DND-41 (cell line): ENCODE measurements at regions not wholly inside any gene's neighbourhood (a gene's known extent, or its start where the extent isn't known, plus 50 kb on each side); places are given as distances from the start of the nearest gene placed in this dataset.

Experiments used
- ATAC-seq: fragments of 200-7000 bp; cut with Tn5 transposase; 3 replicates; pipeline ENCODE4 v1.9.1; 2021; ENCODE audit warnings: low read depth; ENCODE audit not compliant: insufficient read depth
- DNase-seq: peaks from one replicate; pipeline ENCODE4 v3.0.0-alpha.2; 2020
- H2AFZ ChIP-seq: 2 replicates; pipeline ENCODE4 v1.6.0; 2012; ENCODE audit warnings: low read depth, low read length
- H3K27ac ChIP-seq: 2 replicates; pipeline ENCODE4 v1.5.1; 2012; ENCODE audit warnings: low read length, inconsistent platforms
- H3K27me3 ChIP-seq: fragments of 200-600 bp; sonication (generic); 2 replicates; pipeline ENCODE4 v1.6.0; 2012; ENCODE audit warnings: low read length, mild to moderate bottlenecking, inconsistent platforms; ENCODE audit not compliant: insufficient read depth, poor library complexity
- H3K36me3 ChIP-seq: 2 replicates; pipeline ENCODE4 v1.5.1; 2012; ENCODE audit warnings: low read length, inconsistent platforms; ENCODE audit not compliant: insufficient read depth
- H3K4me1 ChIP-seq: 2 replicates; pipeline ENCODE4 v1.5.1; 2012; ENCODE audit warnings: mild to moderate bottlenecking, low read length; ENCODE audit not compliant: insufficient read depth
- H3K4me2 ChIP-seq: 2 replicates; pipeline ENCODE4 v1.6.0; 2012; ENCODE audit warnings: mild to moderate bottlenecking, moderate library complexity, low read length, inconsistent platforms; ENCODE audit not compliant: insufficient read depth
- H3K4me3 ChIP-seq, 2 experiments: fragments of 200-600 bp in 1 of 2; shearing (Covaris generic) in 1 of 2; 2 replicates each; pipeline ENCODE4 v1.5.1; 2012 to 2016; ENCODE audit warnings: inconsistent platforms in 2 of 2, low read length in 2 of 2, mild to moderate bottlenecking in 2 of 2, low read depth in 1 of 2, moderate library complexity in 1 of 2
- H3K79me2 ChIP-seq: 2 replicates; pipeline ENCODE4 v1.6.0; 2012; ENCODE audit warnings: low read length, inconsistent platforms; ENCODE audit not compliant: insufficient read depth
- H3K9ac ChIP-seq: 2 replicates; pipeline ENCODE4 v1.6.0; 2012; ENCODE audit warnings: low read depth, mild to moderate bottlenecking, inconsistent platforms, low read length, moderate library complexity
- H3K9me3 ChIP-seq: 2 replicates; pipeline ENCODE4 v1.5.1; 2012; ENCODE audit warnings: low read length, moderate library complexity, mild to moderate bottlenecking, inconsistent platforms; ENCODE audit not compliant: insufficient read depth, severe bottlenecking
- H4K20me1 ChIP-seq: 2 replicates; pipeline ENCODE4 v1.6.0; 2012; ENCODE audit warnings: low read length; ENCODE audit not compliant: insufficient read depth
- CTCF ChIP-seq: IDR thresholded peaks from 2 replicates; pipeline ENCODE4 v1.5.1; 2012; ENCODE audit warnings: borderline replicate concordance, low read length, moderate library complexity, mild to moderate bottlenecking; ENCODE audit not compliant: poor library complexity, severe bottlenecking; ENCODE audit errors: extremely low read depth
- EZH2 ChIP-seq: IDR thresholded peaks from 3 replicates; pipeline ENCODE4 v1.6.1; 2012; ENCODE audit warnings: borderline replicate concordance, low read depth, mild to moderate bottlenecking, moderate library complexity, low read length, inconsistent platforms; ENCODE audit not compliant: severe bottlenecking

- DNase-seq: no peak
- Histone ChIP-seq H4K20me1 (no peaks in the 10 kb centered on the region), H3K4me1 (no peaks in the 10 kb centered on the region), H2AFZ (no peak overlapping the region), H3K9ac (no peak overlapping the region), H3K9me3 (no peaks in the 10 kb centered on the region), H3K27ac (no peak overlapping the region), H3K36me3 (no peaks in the 10 kb centered on the region), H3K27me3 (peaks cover 2% of the 10 kb centered on the region), H3K4me2 (no peak overlapping the region), H3K79me2 (no peaks in the 10 kb centered on the region), H3K4me3 (no peak overlapping the region)
- no peak for ATAC-seq
- TF ChIP-seq CTCF (no peak), EZH2 (no peak)
Observed at GRCh38 chr4:15234116-15234855, 193.5 kb upstream of the C1QTNF7 start.

- H3K4me3 ChIP-seq: no peak overlapping the region
- TF ChIP-seq CTCF (no peak), EZH2 (no peak)
- no peaks in the 10 kb centered on the region for H3K4me1 ChIP-seq
- H3K9ac ChIP-seq: no peak overlapping the region
- H3K9me3 ChIP-seq: no peaks in the 10 kb centered on the region
- H3K27ac ChIP-seq: no peak overlapping the region
- ATAC-seq (no peak), DNase-seq (no peak)
- no peaks in the 10 kb centered on the region for H3K79me2 ChIP-seq
- no peaks in the 10 kb centered on the region for H4K20me1 ChIP-seq
- H3K4me2 ChIP-seq: no peak overlapping the region
- H3K27me3 ChIP-seq: peaks cover 2% of the 10 kb centered on the region
- no peaks in the 10 kb centered on the region for H3K36me3 ChIP-seq
- no peak overlapping the region for H2AFZ ChIP-seq
Observed at GRCh38 chr4:15234856-15235126, 193.0 kb upstream of the C1QTNF7 start.

DNA sequence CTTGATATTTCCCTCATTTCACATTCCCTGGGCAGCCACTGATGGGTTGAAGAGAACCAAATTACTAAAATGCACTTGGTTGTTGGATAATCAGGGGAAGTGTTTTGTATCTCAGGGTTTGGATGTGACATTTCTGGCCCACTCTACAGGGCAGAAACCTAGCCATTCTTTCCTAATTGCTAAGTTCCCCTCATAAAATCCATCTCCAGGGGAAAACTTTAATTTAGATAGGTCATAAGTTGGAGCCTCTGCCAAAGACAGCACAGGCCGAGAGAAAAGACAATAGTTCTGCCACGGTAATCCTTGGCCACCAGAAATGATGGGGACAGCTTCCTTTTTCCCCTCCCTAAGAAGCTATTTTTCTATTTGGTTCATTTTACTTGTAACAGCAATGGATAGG lies 192.7 kb upstream of the C1QTNF7 start:
- H3K4me3 ChIP-seq: no peak overlapping the region
- no peak overlapping the region for H3K4me2 ChIP-seq
- no peak for DNase-seq
- H3K79me2 ChIP-seq: no peaks in the 10 kb centered on the region
- H3K36me3 ChIP-seq: no peaks in the 10 kb centered on the region
- no peak overlapping the region for H3K27ac ChIP-seq
- no peak for TF ChIP-seq EZH2
- no peak for TF ChIP-seq CTCF
- H4K20me1 ChIP-seq: no peaks in the 10 kb centered on the region
- no peak overlapping the region for H2AFZ ChIP-seq
- H3K4me1 ChIP-seq: no peaks in the 10 kb centered on the region
- ATAC-seq: no peak
- H3K9ac ChIP-seq: no peak overlapping the region
- peaks cover 2% of the 10 kb centered on the region for H3K27me3 ChIP-seq
- no peaks in the 10 kb centered on the region for H3K9me3 ChIP-seq
